ENCODE measurements at regions not wholly inside any gene's neighbourhood (a gene's known extent, or its start where the extent isn't known, plus 50 kb on each side); places are given as distances from the start of the nearest gene placed in this dataset.

DNA sequence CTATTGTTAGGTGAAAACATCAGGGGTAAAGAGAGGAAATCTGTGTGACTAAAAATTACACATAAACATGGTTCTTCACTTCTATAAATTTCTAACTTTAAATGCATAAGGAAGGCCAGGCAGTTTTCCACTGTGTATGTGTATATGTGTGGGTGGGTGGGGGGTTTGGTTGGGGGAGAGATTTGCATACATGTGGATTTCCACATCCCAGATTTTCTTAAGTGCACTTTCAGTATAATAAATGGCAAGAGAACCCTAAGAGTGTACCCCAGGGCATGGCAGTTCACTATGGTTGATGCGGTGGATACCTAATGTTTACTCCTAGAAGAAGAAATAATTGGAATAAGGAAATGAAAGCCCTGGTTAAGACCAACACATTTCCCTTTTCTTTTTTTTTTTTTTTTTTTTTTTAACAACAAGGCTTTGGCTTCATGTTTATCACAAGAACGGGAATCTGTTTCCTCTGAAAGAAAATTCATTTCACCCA, 451.8 kb upstream of the CCL2 start:
- TF ChIP-seq YY1 (IDR thresholded peaks at IDR 0.05; ENCODE audit: low read depth): no peak
- TF ChIP-seq EP300 (IDR thresholded peaks at IDR 0.05; ENCODE audit: borderline replicate concordance): no peak
- no peak for TF ChIP-seq ZBTB7A (IDR thresholded peaks at IDR 0.05; ENCODE audit: low read depth)
- no peak for TF ChIP-seq FOXM1 (IDR thresholded peaks at IDR 0.05; ENCODE audit: borderline replicate concordance, low read depth)
- TF ChIP-seq, protein P1, sequence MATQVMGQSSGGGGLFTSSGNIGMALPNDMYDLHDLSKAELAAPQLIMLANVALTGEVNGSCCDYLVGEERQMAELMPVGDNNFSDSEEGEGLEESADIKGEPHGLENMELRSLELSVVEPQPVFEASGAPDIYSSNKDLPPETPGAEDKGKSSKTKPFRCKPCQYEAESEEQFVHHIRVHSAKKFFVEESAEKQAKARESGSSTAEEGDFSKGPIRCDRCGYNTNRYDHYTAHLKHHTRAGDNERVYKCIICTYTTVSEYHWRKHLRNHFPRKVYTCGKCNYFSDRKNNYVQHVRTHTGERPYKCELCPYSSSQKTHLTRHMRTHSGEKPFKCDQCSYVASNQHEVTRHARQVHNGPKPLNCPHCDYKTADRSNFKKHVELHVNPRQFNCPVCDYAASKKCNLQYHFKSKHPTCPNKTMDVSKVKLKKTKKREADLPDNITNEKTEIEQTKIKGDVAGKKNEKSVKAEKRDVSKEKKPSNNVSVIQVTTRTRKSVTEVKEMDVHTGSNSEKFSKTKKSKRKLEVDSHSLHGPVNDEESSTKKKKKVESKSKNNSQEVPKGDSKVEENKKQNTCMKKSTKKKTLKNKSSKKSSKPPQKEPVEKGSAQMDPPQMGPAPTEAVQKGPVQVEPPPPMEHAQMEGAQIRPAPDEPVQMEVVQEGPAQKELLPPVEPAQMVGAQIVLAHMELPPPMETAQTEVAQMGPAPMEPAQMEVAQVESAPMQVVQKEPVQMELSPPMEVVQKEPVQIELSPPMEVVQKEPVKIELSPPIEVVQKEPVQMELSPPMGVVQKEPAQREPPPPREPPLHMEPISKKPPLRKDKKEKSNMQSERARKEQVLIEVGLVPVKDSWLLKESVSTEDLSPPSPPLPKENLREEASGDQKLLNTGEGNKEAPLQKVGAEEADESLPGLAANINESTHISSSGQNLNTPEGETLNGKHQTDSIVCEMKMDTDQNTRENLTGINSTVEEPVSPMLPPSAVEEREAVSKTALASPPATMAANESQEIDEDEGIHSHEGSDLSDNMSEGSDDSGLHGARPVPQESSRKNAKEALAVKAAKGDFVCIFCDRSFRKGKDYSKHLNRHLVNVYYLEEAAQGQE (IDR thresholded peaks at IDR 0.05; ENCODE audit: low read depth): no peak
- TF ChIP-seq TAF1 (IDR thresholded peaks at IDR 0.05; ENCODE audit: low read depth): no peak
- TF ChIP-seq CEBPB (IDR thresholded peaks at IDR 0.05): no peak
- TF ChIP-seq, protein P2, sequence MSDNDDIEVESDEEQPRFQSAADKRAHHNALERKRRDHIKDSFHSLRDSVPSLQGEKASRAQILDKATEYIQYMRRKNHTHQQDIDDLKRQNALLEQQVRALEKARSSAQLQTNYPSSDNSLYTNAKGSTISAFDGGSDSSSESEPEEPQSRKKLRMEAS (IDR thresholded peaks at IDR 0.05): no peak
- TF ChIP-seq RAD21 (IDR thresholded peaks at IDR 0.05; ENCODE audit: low read depth): no peak
- TF ChIP-seq EGR1 (IDR thresholded peaks at IDR 0.05): no peak
- no peak for TF ChIP-seq TEAD4 (IDR thresholded peaks at IDR 0.05)
- TF ChIP-seq CREB1 (IDR thresholded peaks at IDR 0.05; ENCODE audit: low read depth): no peak
- TF ChIP-seq TCF12 (IDR thresholded peaks at IDR 0.05; ENCODE audit: low read depth): no peak

Measured in Ishikawa (cell line).